HepG2 (cell line): ENCODE measurements at regions not wholly inside any gene's neighbourhood (a gene's known extent, or its start where the extent isn't known, plus 50 kb on each side); places are given as distances from the start of the nearest gene placed in this dataset.
A peak's percentile ranks its signal among the peaks of the same experiment; 100 is the strongest.

ENCODE experiments used
- ATAC-seq: fragments of 200-7000 bp; cut with Tn5 transposase; 3 replicates; pipeline ENCODE4 v1.9.1; 2020; ENCODE audit warnings: mild to moderate bottlenecking, moderate library complexity
- BruUV-seq: library from RNA; stranded (reverse); fragments of 400-500 nt; replicated peaks from 2 replicates; lab custom pipeline; 2021; lab: Mats Ljungman, UMichigan
- CTCF ChIA-PET: fragments of 300-600 bp; formaldehyde crosslinking; extraction: SDS; loops from one replicate; lab custom pipeline; 2021; ENCODE audit warnings: low total read pairs, inconsistent platforms, low intra/inter-chr PET ratio; lab: Yijun Ruan, JAX
- POLR2A ChIA-PET: fragments of 350-600 bp; sonication (Branson Sonifier 250); formaldehyde crosslinking; loops from one replicate; lab custom pipeline; 2020; ENCODE audit warnings: antibody characterized with exemption, inconsistent platforms; lab: Yijun Ruan, JAX
- DNase-seq: peaks from one replicate; pipeline ENCODE4 v3.0.0-alpha.2; 2015; ENCODE audit warnings: low spot score
- FAIRE-seq: peaks from 3 replicates; lab custom pipeline; 2011; peaks lifted over from hg19 to GRCh38; lab: Jason Lieb, UNC
- H2AFZ ChIP-seq: one replicate; pipeline ENCODE4 v1.6.1; 2011; ENCODE audit warnings: low read length, inconsistent platforms
- H3K27ac ChIP-seq: fragments of 300-600 bp; 3 replicates; pipeline ENCODE4 v1.8.0; 2011; ENCODE audit warnings: mixed run types, mild to moderate bottlenecking, mixed read lengths, low read length, inconsistent platforms; ENCODE audit not compliant: insufficient read depth; ENCODE audit errors: extremely low read length
- H3K27me3 ChIP-seq, 2 experiments: fragments of 200-600 bp in 1 of 2; 2 replicates in 1 of 2; 3 replicates in 1 of 2; pipeline versions ENCODE4 v1.6.0 to v1.8.0; 2011; ENCODE audit warnings: low read length in 2 of 2, mild to moderate bottlenecking in 2 of 2, moderate library complexity in 2 of 2, inconsistent platforms in 1 of 2; ENCODE audit not compliant: insufficient read depth in 2 of 2, control insufficient read depth in 1 of 2
- H3K36me3 ChIP-seq, 2 experiments: fragments of 200-600 bp in 1 of 2; replicated peaks in 1 of 2; 2 replicates in 1 of 2; 3 replicates in 1 of 2; pipeline versions ENCODE4 v1.5.1 to v1.8.0; 2011; ENCODE audit warnings: low read length in 2 of 2, inconsistent platforms in 1 of 2; ENCODE audit not compliant: insufficient read depth in 2 of 2, control insufficient read depth in 1 of 2
- H3K4me1 ChIP-seq: 2 replicates; pipeline ENCODE4 v1.5.1; 2012; ENCODE audit warnings: low read length, inconsistent platforms; ENCODE audit not compliant: insufficient read depth
- H3K4me2 ChIP-seq: 2 replicates; pipeline ENCODE4 v1.6.0; 2011; ENCODE audit warnings: low read depth, low read length, inconsistent platforms
- H3K4me3 ChIP-seq, 3 experiments: fragments of 200-600 bp in 1 of 3; sonication (generic), shearing (Covaris generic) in 1 of 3; replicated peaks in 1 of 3; 2 replicates each; pipeline ENCODE4 v1.5.1; 2011 to 2016; ENCODE audit warnings: low read length in 3 of 3, inconsistent platforms in 2 of 3, low read depth in 2 of 3, mild to moderate bottlenecking in 2 of 3, control low read depth in 1 of 3, mixed read lengths in 1 of 3; ENCODE audit not compliant: insufficient read depth in 1 of 3
- H3K79me2 ChIP-seq: one replicate; pipeline ENCODE4 v1.6.1; 2011; ENCODE audit warnings: low read length, inconsistent platforms; ENCODE audit not compliant: insufficient read depth
- H3K9ac ChIP-seq: 2 replicates; pipeline ENCODE4 v1.6.0; 2011; ENCODE audit warnings: mild to moderate bottlenecking, low read depth, low read length, inconsistent platforms; ENCODE audit not compliant: insufficient read depth
- H3K9me3 ChIP-seq: 2 replicates; pipeline ENCODE4 v1.5.1; 2012; ENCODE audit warnings: mild to moderate bottlenecking, low read length
- H4K20me1 ChIP-seq: 2 replicates; pipeline ENCODE4 v1.6.0; 2011; ENCODE audit warnings: inconsistent platforms, mild to moderate bottlenecking, low read length, moderate library complexity; ENCODE audit not compliant: insufficient read depth
- KAT2B ChIP-seq: fragments of 150-350 bp; IDR thresholded peaks from 2 replicates; pipeline ENCODE4 v1.6.1; 2014; ENCODE audit warnings: low read depth, low read length, borderline replicate concordance
- NRL ChIP-seq: sonication (generic); formaldehyde crosslinking; IDR thresholded peaks from 2 replicates; pipeline ENCODE4 v1.5.0; 2020; ENCODE audit warnings: missing genetic modification reagents, mild to moderate bottlenecking, moderate library complexity, borderline replicate concordance
- RAD21 ChIP-seq: fragments of 450-650 bp; formaldehyde crosslinking; IDR thresholded peaks from 2 replicates; pipeline ENCODE4 v1.5.0; 2020; ENCODE audit warnings: mild to moderate bottlenecking
- RAD51 ChIP-seq: fragments of 450-650 bp; IDR thresholded peaks from 2 replicates; pipeline ENCODE4 v1.6.1; 2016; ENCODE audit warnings: borderline replicate concordance
- RARA ChIP-seq: IDR thresholded peaks from 2 replicates; pipeline ENCODE4 v1.6.1; 2016; ENCODE audit warnings: missing genetic modification reagents, missing compliant biosample characterization
- SKI ChIP-seq: fragments of 450-650 bp; IDR thresholded peaks from one replicate; pipeline ENCODE4 v1.6.1; 2018; ENCODE audit warnings: mild to moderate bottlenecking; ENCODE audit not compliant: partially characterized antibody
- SOX13 ChIP-seq, 3 experiments: fragments of 450-650 bp in 1 of 3; sonication (generic) in 1 of 3; formaldehyde crosslinking in 1 of 3; IDR thresholded peaks in 2 of 3; conservative IDR thresholded peaks in 1 of 3; 2 replicates each; pipeline versions ENCODE4 v1.5.0 to v1.6.1; 2016 to 2020; ENCODE audit warnings: antibody characterized with exemption in 1 of 3, mild to moderate bottlenecking in 1 of 3, missing compliant biosample characterization in 1 of 3, missing genetic modification reagents in 1 of 3, moderate library complexity in 1 of 3
- STAG1 ChIP-seq: sonication (generic); formaldehyde crosslinking; IDR thresholded peaks from 2 replicates; pipeline ENCODE4 v1.4.0; 2020; ENCODE audit warnings: missing genetic modification reagents
- ZFAT ChIP-seq: sonication (generic); formaldehyde crosslinking; conservative IDR thresholded peaks from 2 replicates; pipeline ENCODE4 v1.8.1; 2023; ENCODE audit warnings: missing genetic modification reagents, inconsistent platforms
- ZNF274 ChIP-seq: sonication (generic); formaldehyde crosslinking; IDR thresholded peaks from 2 replicates; pipeline ENCODE4 v1.5.1; 2020; ENCODE audit warnings: mild to moderate bottlenecking, missing genetic modification reagents
- WGBS: methylation state at CpG from one replicate; pipeline ENCODE4 v1.1.6; 2017; ENCODE audit warnings: low lambda C conversion rate; 5-methylcytosine and 5-hydroxymethylcytosine counted together
- in situ Hi-C: cut with HindIII; loops from 2 replicates; pipeline ENCODE4 v1.10.0; 2017; ENCODE audit warnings: low pct_unique_long_range_greater_than_20kb; ENCODE audit not compliant: extremely low pct_ligation_motif_present
- intact Hi-C: fragments of 100-400 bp; cut with micrococcal nuclease; formaldehyde crosslinking; loops from one replicate; pipeline ENCODE4 v1.10.0; 2022; ENCODE audit not compliant: unreplicated experiment
- TF ChIP-seq, protein P1 (sequence below): sonication (generic); formaldehyde crosslinking; IDR thresholded peaks from 2 replicates; pipeline ENCODE4 v1.4.0; 2020; ENCODE audit warnings: mild to moderate bottlenecking, missing genetic modification reagents
- TF ChIP-seq, protein P2 (sequence below): IDR thresholded peaks from 2 replicates; pipeline ENCODE4 v1.6.1; 2016; ENCODE audit warnings: missing compliant biosample characterization, missing genetic modification reagents, borderline replicate concordance

DNA sequence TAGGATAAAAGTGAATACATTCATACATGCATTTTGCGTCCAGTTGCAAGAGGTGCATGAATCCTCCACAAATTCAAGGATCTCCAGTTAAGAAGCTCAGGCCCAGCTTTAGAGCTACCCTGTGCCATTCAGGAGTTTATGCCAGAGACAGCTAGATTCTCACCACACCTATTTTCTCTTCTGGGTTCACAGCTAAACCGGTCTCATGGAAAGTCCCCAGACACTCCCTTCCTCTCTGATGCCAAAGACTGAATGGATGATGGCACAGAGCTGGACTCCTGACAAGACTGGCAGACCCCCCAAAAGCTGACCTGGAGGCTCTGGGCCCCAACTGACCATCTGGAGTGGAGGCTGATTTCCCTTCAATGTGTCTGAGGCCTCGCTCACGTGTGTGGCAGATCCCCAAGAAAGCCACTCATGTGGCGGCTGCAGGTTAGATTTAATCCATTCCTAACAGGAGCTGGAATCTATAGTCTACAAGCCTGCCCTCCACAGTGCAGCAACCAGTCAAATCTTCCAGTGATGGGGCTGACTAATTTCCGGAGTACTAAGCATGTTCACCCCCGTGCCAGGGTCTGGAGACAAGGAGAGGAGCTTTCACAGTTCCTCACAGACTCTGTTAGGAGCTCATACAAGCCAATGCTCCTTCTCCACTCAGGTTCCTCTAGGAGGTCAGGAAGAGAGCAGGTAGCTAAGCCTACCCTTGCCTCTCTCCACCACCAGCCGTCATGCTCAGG, 257.1 kb downstream of the BCL11A start (continued):
- TF ChIP-seq, protein P1, sequence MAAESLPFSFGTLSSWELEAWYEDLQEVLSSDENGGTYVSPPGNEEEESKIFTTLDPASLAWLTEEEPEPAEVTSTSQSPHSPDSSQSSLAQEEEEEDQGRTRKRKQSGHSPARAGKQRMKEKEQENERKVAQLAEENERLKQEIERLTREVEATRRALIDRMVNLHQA (CRISPR knock-in tag): no peak

DNA sequence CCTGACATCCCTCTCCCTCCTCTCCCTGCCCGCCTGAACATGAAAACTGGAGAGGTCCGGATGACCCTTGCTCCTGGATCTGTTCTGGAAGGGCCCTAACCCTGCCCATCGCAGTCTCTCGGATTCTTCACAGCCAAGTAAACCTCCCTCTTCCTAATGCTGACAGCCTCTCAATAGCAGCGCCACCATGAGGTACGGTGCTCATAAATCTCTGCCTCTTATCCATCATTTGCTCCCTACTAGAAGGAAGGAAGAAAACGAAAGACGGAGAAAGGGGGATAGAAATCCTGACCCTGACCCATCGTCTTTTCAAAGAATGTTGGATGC, 257.9 kb downstream of the BCL11A start:
- ATAC-seq: peak; percentile 45
- Histone ChIP-seq H3K27me3 (no peaks in the 10 kb centered on the region), H3K4me3 (no peak overlapping the region), H3K36me3 (no peaks in the 10 kb centered on the region), H2AFZ (no peak overlapping the region), H4K20me1 (no peaks in the 10 kb centered on the region), H3K79me2 (no peaks in the 10 kb centered on the region), H3K4me2 (no peak overlapping the region), H3K9ac (no peak overlapping the region), H3K27ac (no peak overlapping the region), H3K4me1 (peaks cover 9% of the 10 kb centered on the region), H3K9me3 (no peaks in the 10 kb centered on the region)
- in situ Hi-C loops: no loop called here
- 64% methylated on average over 9 of the region's 9 CpGs for WGBS
- intact Hi-C loops: no loop called here
- BruUV-seq: no TSS peak
- TF ChIP-seq STAG1 (0 out of 2 replicates have a peak, but pooled peaks have one; percentile 5), RAD51 (no peak)
- ChIA-PET POLR2A (no interaction called here), CTCF (no interaction called here)
- no peak for FAIRE-seq
- no peak for DNase-seq

DNA sequence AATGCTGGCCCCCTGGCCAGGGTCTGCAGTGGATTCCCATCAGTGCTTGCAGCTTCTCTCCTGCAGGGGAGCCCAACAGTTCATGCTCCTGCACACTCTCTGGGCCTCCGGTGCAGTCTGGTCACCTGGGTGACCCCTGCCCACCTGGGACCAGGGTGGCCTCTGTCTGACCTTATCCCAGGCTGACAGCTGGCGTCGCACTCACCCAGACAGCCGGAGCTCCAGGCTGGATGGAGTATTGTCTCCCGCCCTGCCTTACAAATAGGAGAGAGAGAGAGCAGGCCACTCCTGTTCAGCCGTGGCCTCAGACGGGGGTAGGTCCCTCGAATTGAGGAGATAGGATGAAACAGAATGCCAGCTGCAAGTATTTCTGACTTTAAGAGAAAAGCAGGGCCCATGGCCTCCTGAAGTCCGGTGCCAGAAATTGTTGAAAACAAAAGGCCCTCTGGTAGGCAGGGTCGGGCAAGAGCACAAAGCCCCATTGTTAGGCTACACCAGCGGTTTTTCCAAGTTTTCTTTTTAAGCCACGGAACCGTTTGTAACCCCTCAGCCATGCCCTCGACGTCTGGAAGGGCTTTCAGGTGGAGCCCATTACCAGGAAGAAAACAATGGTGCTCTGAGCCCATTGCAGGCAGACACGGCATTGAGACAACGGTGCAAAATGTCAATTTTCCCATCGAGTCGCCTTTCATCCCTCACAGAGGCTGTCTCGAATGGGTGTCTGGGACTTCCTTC, 258.4 kb downstream of the BCL11A start:
- H3K9ac ChIP-seq: no peak overlapping the region
- ChIA-PET CTCF (no interaction called here), POLR2A (no interaction called here)
- DNase-seq (peak; percentile 16), FAIRE-seq (no peak), ATAC-seq (peak; percentile 88)
- no peaks in the 10 kb centered on the region for H3K9me3 ChIP-seq
- no peak overlapping the region for H3K27ac ChIP-seq
- BruUV-seq: no TSS peak
- H4K20me1 ChIP-seq: no peaks in the 10 kb centered on the region
- WGBS: 26% methylated on average over 20 of the region's 20 CpGs
- intact Hi-C loops: no loop called here
- peak overlapping the region; percentile 34 for H3K4me2 ChIP-seq
- no peaks in the 10 kb centered on the region for H3K36me3 ChIP-seq
- peaks cover 9% of the 10 kb centered on the region for H3K4me1 ChIP-seq
- no peaks in the 10 kb centered on the region for H3K79me2 ChIP-seq
- in situ Hi-C loops: no loop called here
- no peak overlapping the region for H2AFZ ChIP-seq
- H3K27me3 ChIP-seq: no peaks in the 10 kb centered on the region
- no peak overlapping the region; a peak in 1 of 6 replicates for H3K4me3 ChIP-seq
- TF ChIP-seq, protein P2, sequence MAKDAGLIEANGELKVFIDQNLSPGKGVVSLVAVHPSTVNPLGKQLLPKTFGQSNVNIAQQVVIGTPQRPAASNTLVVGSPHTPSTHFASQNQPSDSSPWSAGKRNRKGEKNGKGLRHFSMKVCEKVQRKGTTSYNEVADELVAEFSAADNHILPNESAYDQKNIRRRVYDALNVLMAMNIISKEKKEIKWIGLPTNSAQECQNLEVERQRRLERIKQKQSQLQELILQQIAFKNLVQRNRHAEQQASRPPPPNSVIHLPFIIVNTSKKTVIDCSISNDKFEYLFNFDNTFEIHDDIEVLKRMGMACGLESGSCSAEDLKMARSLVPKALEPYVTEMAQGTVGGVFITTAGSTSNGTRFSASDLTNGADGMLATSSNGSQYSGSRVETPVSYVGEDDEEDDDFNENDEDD (CRISPR knock-in tag): peak; percentile 12; the same call in 1 of the 2 replicates
- TF ChIP-seq ZFAT: no peak
- peak; percentile 40; the same call in 1 of the 2 replicates for TF ChIP-seq NRL (CRISPR knock-in tag)
- peak; percentile 62 for TF ChIP-seq RARA (CRISPR knock-in tag)
- no peak for TF ChIP-seq SOX13 (IDR thresholded peaks at IDR 0.05)
- peak in 1 of 2 experiments; percentile 34; a peak in 2 of 4 replicates for TF ChIP-seq SOX13 (CRISPR knock-in tag; conservative IDR thresholded peaks at IDR 0.05 in 1 of 2, IDR thresholded peaks at IDR 0.05 in 1 of 2)
- no peak for TF ChIP-seq ZNF274
- TF ChIP-seq RAD21 (CRISPR knock-in tag): 0 out of 2 replicates have a peak, but pooled peaks have one; percentile 18
- TF ChIP-seq KAT2B: no peak
- TF ChIP-seq SKI: peak; percentile 27
